K562 (cell line): ENCODE measurements at regions not wholly inside any gene's neighbourhood (a gene's known extent, or its start where the extent isn't known, plus 50 kb on each side); places are given as distances from the start of the nearest gene placed in this dataset.

ENCODE experiments used
- ATAC-seq: fragments of 200-7000 bp; cut with Tn5 transposase; 3 replicates; pipeline ENCODE4 v1.9.1; 2020; ENCODE audit warnings: moderate library complexity
- BruUV-seq: library from RNA; stranded (reverse); fragments of 400-500 nt; replicated peaks from 2 replicates; lab custom pipeline; 2021; lab: Mats Ljungman, UMichigan
- CTCF ChIA-PET: fragments of 300-600 bp; formaldehyde crosslinking; extraction: SDS; loops from one replicate; lab custom pipeline; 2021; ENCODE audit warnings: low intra/inter-chr PET ratio; lab: Yijun Ruan, JAX
- POLR2A ChIA-PET: fragments of 300-600, 350-650 bp; sonication (Branson Sonifier 250); formaldehyde crosslinking; extraction: SDS; loops from one replicate; lab custom pipeline; 2021; ENCODE audit warnings: antibody characterized with exemption, inconsistent platforms; lab: Yijun Ruan, JAX
- DNase-seq, 4 experiments: peaks; one replicate each; pipeline versions ENCODE4 v3.0.0 to v3.0.0-alpha.2; 2011 to 2018; ENCODE audit warnings: low spot score in 3 of 4, mixed read lengths in 3 of 4; ENCODE audit errors: extremely low read depth in 1 of 4
- FAIRE-seq: peaks from 2 replicates; lab custom pipeline; 2011; peaks lifted over from hg19 to GRCh38; lab: Jason Lieb, UNC
- H2AFZ ChIP-seq: 2 replicates; pipeline ENCODE4 v1.6.0; 2011; ENCODE audit warnings: low read depth, low read length, control low read depth, inconsistent platforms
- H3K27ac ChIP-seq: fragments of 200-600 bp; 3 replicates; pipeline ENCODE4 v1.8.0; 2011; ENCODE audit warnings: low read depth, mild to moderate bottlenecking, control low read depth, inconsistent platforms, low read length, moderate library complexity, mixed read lengths; ENCODE audit errors: extremely low read depth
- H3K27me3 ChIP-seq, 2 experiments: fragments of 300-600 bp in 1 of 2; 2 replicates in 1 of 2; 3 replicates in 1 of 2; pipeline versions ENCODE4 v1.6.0 to v1.8.0; 2011; ENCODE audit warnings: inconsistent platforms in 2 of 2, low read length in 2 of 2, mild to moderate bottlenecking in 1 of 2, mixed read lengths in 1 of 2, moderate library complexity in 1 of 2; ENCODE audit not compliant: control insufficient read depth in 2 of 2, insufficient read depth in 2 of 2
- H3K36me3 ChIP-seq: fragments of 300-600 bp; 3 replicates; pipeline ENCODE4 v1.8.0; 2011; ENCODE audit warnings: mild to moderate bottlenecking, low read length, inconsistent platforms; ENCODE audit not compliant: control insufficient read depth, insufficient read depth
- H3K4me1 ChIP-seq, 2 experiments: fragments of 200-600 bp in 1 of 2; replicated peaks in 1 of 2; 2 replicates in 1 of 2; 3 replicates in 1 of 2; pipeline versions ENCODE4 v1.5.1 to v1.8.0; 2011; ENCODE audit warnings: inconsistent platforms in 2 of 2, low read length in 2 of 2, mild to moderate bottlenecking in 1 of 2, mixed read lengths in 1 of 2, moderate library complexity in 1 of 2; ENCODE audit not compliant: control insufficient read depth in 2 of 2, insufficient read depth in 2 of 2
- H3K4me2 ChIP-seq: 2 replicates; pipeline ENCODE4 v1.6.1; 2011; ENCODE audit warnings: low read length, control low read depth, inconsistent platforms, mixed read lengths; ENCODE audit not compliant: insufficient read depth
- H3K4me3 ChIP-seq: fragments of 200-600 bp; sonication (generic), shearing (Covaris generic); 2 replicates; pipeline ENCODE4 v1.5.1; 2016; ENCODE audit warnings: control low read depth, inconsistent platforms
- H3K79me2 ChIP-seq: fragments of 200-600 bp; 3 replicates; pipeline ENCODE4 v1.8.0; 2011; ENCODE audit warnings: low read length, inconsistent platforms; ENCODE audit not compliant: control insufficient read depth, insufficient read depth
- H3K9ac ChIP-seq, 2 experiments: 2 replicates each; pipeline versions ENCODE4 v1.6.0 to v1.6.1; 2011; ENCODE audit warnings: low read depth in 2 of 2, low read length in 2 of 2, control low read depth in 1 of 2, inconsistent platforms in 1 of 2, mild to moderate bottlenecking in 1 of 2, mixed read lengths in 1 of 2; ENCODE audit not compliant: insufficient read depth in 1 of 2
- H3K9me1 ChIP-seq: one replicate; pipeline ENCODE4 v1.6.0; 2011; ENCODE audit warnings: inconsistent platforms, mild to moderate bottlenecking, low read length, moderate library complexity; ENCODE audit not compliant: control insufficient read depth, insufficient read depth
- H3K9me3 ChIP-seq: replicated peaks from 2 replicates; pipeline ENCODE4 v1.5.1; 2011; ENCODE audit warnings: low read depth, low read length, inconsistent platforms; ENCODE audit not compliant: control insufficient read depth, insufficient read depth
- H4K20me1 ChIP-seq: replicated peaks from 2 replicates; pipeline ENCODE4 v1.6.1; 2011; ENCODE audit warnings: low read length, inconsistent platforms, mixed read lengths; ENCODE audit not compliant: control insufficient read depth, insufficient read depth
- CEBPG ChIP-seq, 3 experiments: fragments of 200-800 bp in 1 of 3; sonication (Bioruptor generic) in 1 of 3; sonication (generic) in 1 of 3; formaldehyde crosslinking in 1 of 3; IDR thresholded peaks in 2 of 3; conservative IDR thresholded peaks in 1 of 3; 2 replicates each; pipeline versions ENCODE4 v1.6.1 to v1.8.0; 2016 to 2022; ENCODE audit warnings: missing compliant biosample characterization in 2 of 3, missing genetic modification characterization in 2 of 3, mild to moderate bottlenecking in 1 of 3, missing genetic modification reagents in 1 of 3
- DDX20 ChIP-seq: fragments of 450-650 bp; IDR thresholded peaks from 2 replicates; pipeline ENCODE4 v1.6.1; 2016; ENCODE audit warnings: missing genetic modification characterization, low read depth, mild to moderate bottlenecking, missing compliant biosample characterization, moderate library complexity
- FIP1L1 ChIP-seq: fragments of 200-400 bp; formaldehyde crosslinking; IDR thresholded peaks from 2 replicates; pipeline ENCODE4 v1.6.1; 2018; ENCODE audit warnings: mild to moderate bottlenecking, low read depth, low read length; ENCODE audit not compliant: poor library complexity, severe bottlenecking
- HCFC1 ChIP-seq: IDR thresholded peaks from 2 replicates; pipeline ENCODE4 v1.6.1; 2012; ENCODE audit warnings: low read depth, low read length, improper control_type of control experiment
- JUN ChIP-seq, 2 experiments: sonication (generic) in 1 of 2; formaldehyde crosslinking in 1 of 2; IDR thresholded peaks; 2 replicates each; pipeline versions ENCODE4 v1.6.1 to v1.8.0; 2012 to 2022; ENCODE audit warnings: borderline replicate concordance in 2 of 2, mild to moderate bottlenecking in 2 of 2, improper control_type of control experiment in 1 of 2, low read depth in 1 of 2, low read length in 1 of 2, missing genetic modification reagents in 1 of 2
- MTA1 ChIP-seq: fragments of 450-650 bp; IDR thresholded peaks from 2 replicates; pipeline ENCODE4 v1.6.1; 2017; ENCODE audit warnings: borderline replicate concordance
- PPARD ChIP-seq: fragments of 250-450 bp; sonication (Bioruptor Pico); IDR thresholded peaks from 2 replicates; pipeline ENCODE4 v1.8.0; 2022; ENCODE audit warnings: inconsistent platforms, mild to moderate bottlenecking, moderate library complexity
- RFX7 ChIP-seq: fragments of 250-450 bp; sonication (Bioruptor Pico); IDR thresholded peaks from 2 replicates; pipeline ENCODE4 v1.5.1; 2021; ENCODE audit warnings: mild to moderate bottlenecking
- SPI1 ChIP-seq: IDR thresholded peaks from 2 replicates; pipeline ENCODE4 v1.6.1; 2011; ENCODE audit warnings: low read depth, low read length, control low read depth, borderline replicate concordance
- ZNF408 ChIP-seq: fragments of 250-450 bp; sonication (Bioruptor Pico); IDR thresholded peaks from 2 replicates; pipeline ENCODE4 v1.4.0; 2020; ENCODE audit warnings: low read depth, mild to moderate bottlenecking, moderate library complexity
- ZNF780A ChIP-seq: fragments of 250-450 bp; sonication (Bioruptor Pico); IDR thresholded peaks from 2 replicates; pipeline ENCODE4 v1.5.0; 2021; ENCODE audit warnings: mild to moderate bottlenecking
- WGBS: fragments of 100-300 bp; shearing (Covaris generic); methylation state at CpG from one replicate; pipeline ENCODE4 v1.1.6; 2016; ENCODE audit warnings: low coverage, mixed read lengths; ENCODE audit not compliant: insufficient coverage; ENCODE audit errors: missing lambda C conversion rate; 5-methylcytosine and 5-hydroxymethylcytosine counted together
- in situ Hi-C: fragments of 300-500 bp; cut with MboI; formaldehyde crosslinking; loops from 4 replicates; pipeline ENCODE4 v1.15.0; 2018; ENCODE audit warnings: inconsistent platforms, mixed read lengths
- intact Hi-C: fragments of 100-400 bp; cut with micrococcal nuclease; formaldehyde crosslinking; loops from 2 replicates; pipeline ENCODE4 v1.14.2; 2022
- TF ChIP-seq, protein P1 (sequence below): fragments of 450-650 bp; IDR thresholded peaks from 2 replicates; pipeline ENCODE4 v1.7.1; 2018; ENCODE audit warnings: mild to moderate bottlenecking, low read depth; ENCODE audit not compliant: partially characterized antibody

DNA sequence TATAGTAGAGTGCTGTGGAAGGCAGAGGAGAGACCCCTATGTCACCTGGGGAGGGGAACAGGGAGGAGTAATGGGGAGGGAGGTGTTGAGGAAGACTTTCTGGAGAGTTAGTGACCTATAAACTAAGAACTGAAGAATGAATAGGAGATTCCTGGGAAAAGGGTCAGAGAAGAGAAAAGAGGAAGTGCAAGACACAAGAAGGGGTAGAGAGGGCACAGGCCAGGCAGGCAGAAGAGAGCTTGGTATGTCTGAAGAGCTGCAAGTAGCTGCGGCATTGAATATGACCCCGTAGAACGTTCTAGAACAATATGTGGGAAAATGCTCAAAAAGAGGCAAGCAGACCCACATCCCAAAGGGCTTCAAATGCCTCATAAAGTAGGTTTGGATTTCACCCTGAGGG lies 361.2 kb downstream of the PRDM2 start:
- H3K9ac ChIP-seq = no peak overlapping the region
- no peak overlapping the region for H2AFZ ChIP-seq
- no peak for DNase-seq
- no peaks in the 10 kb centered on the region for H4K20me1 ChIP-seq
- POLR2A ChIA-PET = no interaction called here
- no peak for ATAC-seq
- BruUV-seq = no TSS peak
- intact Hi-C loops (no loop called here), in situ Hi-C loops (no loop called here)
- H3K36me3 ChIP-seq = no peaks in the 10 kb centered on the region
- no peaks in the 10 kb centered on the region for H3K9me3 ChIP-seq
- H3K27ac ChIP-seq = no peak overlapping the region
- no peak for FAIRE-seq
- WGBS = 2% methylated on average over 3 of the region's 3 CpGs
- H3K79me2 ChIP-seq = no peaks in the 10 kb centered on the region
- H3K4me3 ChIP-seq = no peak overlapping the region
- TF ChIP-seq SPI1 = peak; percentile 93
- TF ChIP-seq HCFC1 = no peak
- no peaks in the 10 kb centered on the region for H3K9me1 ChIP-seq
- H3K4me1 ChIP-seq = no peaks in the 10 kb centered on the region
- no peak overlapping the region for H3K4me2 ChIP-seq
- H3K27me3 ChIP-seq = peaks cover 2 to 15% of the 10 kb centered on the region in 2 experiments; a peak in 2 of 5 replicates
- CTCF ChIA-PET = no interaction called here

DNA sequence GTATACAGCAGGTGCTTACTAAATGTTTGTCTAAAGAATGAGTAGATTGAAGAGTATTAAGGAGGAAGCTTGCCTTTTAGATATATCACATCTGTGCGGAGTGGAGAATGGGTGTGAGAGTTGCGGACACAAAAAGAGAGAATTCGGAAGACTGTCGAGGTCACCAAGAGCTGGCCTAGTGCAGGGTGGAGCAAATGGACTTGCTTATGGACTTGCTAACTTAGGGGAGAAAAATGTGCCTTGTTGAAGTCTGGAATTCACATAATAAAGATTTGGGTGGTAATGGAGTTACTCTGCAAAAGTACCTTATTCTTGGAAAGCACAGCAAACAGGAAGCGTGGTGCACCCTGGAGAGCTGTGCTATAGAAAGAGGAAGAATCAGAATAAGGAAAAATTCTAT lies 361.7 kb downstream of the PRDM2 start:
- ChIA-PET CTCF (no interaction called here), POLR2A (no interaction called here)
- Histone ChIP-seq H3K4me3 (no peak overlapping the region), H3K4me2 (no peak overlapping the region), H3K27ac (no peak overlapping the region), H3K9ac (no peak overlapping the region), H3K27me3 (peaks cover 2 to 15% of the 10 kb centered on the region in 2 experiments; a peak in 2 of 5 replicates), H3K9me3 (no peaks in the 10 kb centered on the region), H3K4me1 (no peaks in the 10 kb centered on the region), H3K79me2 (no peaks in the 10 kb centered on the region), H4K20me1 (no peaks in the 10 kb centered on the region), H3K9me1 (no peaks in the 10 kb centered on the region), H3K36me3 (no peaks in the 10 kb centered on the region), H2AFZ (no peak overlapping the region)
- TF ChIP-seq CEBPG (CRISPR knock-in tag; IDR thresholded peaks at IDR 0.05) = no peak
- no peak for TF ChIP-seq CEBPG (tag; conservative IDR thresholded peaks at IDR 0.05 in 1 of 2, IDR thresholded peaks at IDR 0.05 in 1 of 2)
- no peak for TF ChIP-seq FIP1L1
- TF ChIP-seq, protein P1, sequence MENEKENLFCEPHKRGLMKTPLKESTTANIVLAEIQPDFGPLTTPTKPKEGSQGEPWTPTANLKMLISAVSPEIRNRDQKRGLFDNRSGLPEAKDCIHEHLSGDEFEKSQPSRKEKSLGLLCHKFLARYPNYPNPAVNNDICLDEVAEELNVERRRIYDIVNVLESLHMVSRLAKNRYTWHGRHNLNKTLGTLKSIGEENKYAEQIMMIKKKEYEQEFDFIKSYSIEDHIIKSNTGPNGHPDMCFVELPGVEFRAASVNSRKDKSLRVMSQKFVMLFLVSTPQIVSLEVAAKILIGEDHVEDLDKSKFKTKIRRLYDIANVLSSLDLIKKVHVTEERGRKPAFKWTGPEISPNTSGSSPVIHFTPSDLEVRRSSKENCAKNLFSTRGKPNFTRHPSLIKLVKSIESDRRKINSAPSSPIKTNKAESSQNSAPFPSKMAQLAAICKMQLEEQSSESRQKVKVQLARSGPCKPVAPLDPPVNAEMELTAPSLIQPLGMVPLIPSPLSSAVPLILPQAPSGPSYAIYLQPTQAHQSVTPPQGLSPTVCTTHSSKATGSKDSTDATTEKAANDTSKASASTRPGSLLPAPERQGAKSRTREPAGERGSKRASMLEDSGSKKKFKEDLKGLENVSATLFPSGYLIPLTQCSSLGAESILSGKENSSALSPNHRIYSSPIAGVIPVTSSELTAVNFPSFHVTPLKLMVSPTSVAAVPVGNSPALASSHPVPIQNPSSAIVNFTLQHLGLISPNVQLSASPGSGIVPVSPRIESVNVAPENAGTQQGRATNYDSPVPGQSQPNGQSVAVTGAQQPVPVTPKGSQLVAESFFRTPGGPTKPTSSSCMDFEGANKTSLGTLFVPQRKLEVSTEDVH = no peak
- TF ChIP-seq ZNF780A (CRISPR knock-in tag) = no peak
- TF ChIP-seq JUN (IDR thresholded peaks at IDR 0.05; ENCODE audit: borderline replicate concordance, low read depth, low read length) = no peak
- no peak for TF ChIP-seq JUN (CRISPR knock-in tag; IDR thresholded peaks at IDR 0.05; ENCODE audit: borderline replicate concordance)
- no peak for TF ChIP-seq ZNF408 (CRISPR knock-in tag)
- no peak for TF ChIP-seq DDX20
- TF ChIP-seq RFX7 (CRISPR knock-in tag) = no peak
- TF ChIP-seq PPARD (CRISPR knock-in tag) = no peak
- TF ChIP-seq MTA1 = no peak
- intact Hi-C loops (no loop called here), in situ Hi-C loops (no loop called here)
- FAIRE-seq (no peak), DNase-seq (no peak), ATAC-seq (no peak)
- WGBS = 4% methylated on average over 5 of the region's 5 CpGs
- BruUV-seq = no TSS peak
